HCT116 (cell line): ENCODE measurements at regions not wholly inside any gene's neighbourhood (a gene's known extent, or its start where the extent isn't known, plus 50 kb on each side); places are given as distances from the start of the nearest gene placed in this dataset.

ENCODE experiments used
- ATAC-seq: fragments of 200-7000 bp; cut with Tn5 transposase; 2 replicates; pipeline ENCODE4 v1.9.1; 2020; ENCODE audit warnings: mild to moderate bottlenecking, moderate library complexity
- BruUV-seq: library from RNA; stranded (reverse); fragments of 400-500 nt; replicated peaks from 2 replicates; lab custom pipeline; 2021; lab: Mats Ljungman, UMichigan
- CTCF ChIA-PET: fragments of 300-600 bp; sonication (Branson Sonifier 250); formaldehyde crosslinking; loops from one replicate; lab custom pipeline; 2021; ENCODE audit warnings: antibody characterized with exemption; lab: Charles Lee
- POLR2A ChIA-PET: fragments of 300-600, 350-600 bp; sonication (Branson Sonifier 250); formaldehyde crosslinking; loops from one replicate; lab custom pipeline; 2021; ENCODE audit warnings: antibody characterized with exemption; lab: Charles Lee
- RAD21 ChIA-PET, 2 experiments: fragments of 300-600 bp; sonication (Branson Sonifier 250); formaldehyde crosslinking; loops; one replicate each; lab custom pipeline; 2023; ENCODE audit warnings: low total read pairs in 2 of 2; ENCODE audit not compliant: uncharacterized antibody in 2 of 2, unreplicated experiment in 2 of 2, low non-redundant PET in 1 of 2; lab: Charles Lee
- DNase-seq: peaks from one replicate; pipeline ENCODE4 v3.0.0-alpha.2; 2010; ENCODE audit warnings: low read depth, low spot score
- H2AFZ ChIP-seq: fragments of 200-600 bp; shearing (Covaris generic), sonication (generic); 2 replicates; pipeline ENCODE4 v1.6.1; 2017; ENCODE audit warnings: low read depth, mixed run types, mixed read lengths, antibody characterized with exemption, low read length; ENCODE audit not compliant: poor library complexity, severe bottlenecking
- H3K27ac ChIP-seq: 2 replicates; pipeline ENCODE4 v1.5.1; 2012; ENCODE audit warnings: low read depth, low read length
- H3K27me3 ChIP-seq: fragments of 200-600 bp; sonication (generic); 2 replicates; pipeline ENCODE4 v1.6.1; 2016; ENCODE audit warnings: mixed run types, low read length, mixed read lengths; ENCODE audit not compliant: insufficient read depth
- H3K36me3 ChIP-seq, 2 experiments: fragments of 200-500 bp in 1 of 2; fragments of 200-600 bp in 1 of 2; sonication (Bioruptor generic) in 1 of 2; sonication (generic) in 1 of 2; 2 replicates each; pipeline versions ENCODE4 v1.5.1 to v1.6.1; 2014 to 2016; ENCODE audit warnings: low read length in 2 of 2, inconsistent platforms in 1 of 2, mixed read lengths in 1 of 2, mixed run types in 1 of 2; ENCODE audit not compliant: insufficient read depth in 2 of 2, control insufficient read depth in 1 of 2
- H3K4me1 ChIP-seq, 2 experiments: fragments of 200-600 bp in 1 of 2; sonication (generic) in 1 of 2; 2 replicates each; pipeline versions ENCODE4 v1.5.1 to v1.6.1; 2012 to 2017; ENCODE audit warnings: low read length in 2 of 2, inconsistent platforms in 1 of 2, mild to moderate bottlenecking in 1 of 2, mixed read lengths in 1 of 2, mixed run types in 1 of 2, moderate library complexity in 1 of 2; ENCODE audit not compliant: insufficient read depth in 2 of 2, control insufficient read depth in 1 of 2
- H3K4me2 ChIP-seq: fragments of 200-600 bp; sonication (generic); 2 replicates; pipeline ENCODE4 v1.6.1; 2017; ENCODE audit warnings: mixed run types, low read length, mixed read lengths
- H3K4me3 ChIP-seq, 2 experiments: fragments of 200-600 bp in 1 of 2; sonication (generic) in 1 of 2; replicated peaks in 1 of 2; 2 replicates each; pipeline ENCODE4 v1.5.1; 2011 to 2016; ENCODE audit warnings: low read length in 2 of 2, control low read depth in 1 of 2, low read depth in 1 of 2, mild to moderate bottlenecking in 1 of 2, mixed read lengths in 1 of 2, mixed run types in 1 of 2
- H3K79me2 ChIP-seq: fragments of 200-600 bp; sonication (generic); 2 replicates; pipeline ENCODE4 v1.6.1; 2017; ENCODE audit warnings: mild to moderate bottlenecking, mixed run types, low read length, moderate library complexity, mixed read lengths; ENCODE audit not compliant: insufficient read depth
- H3K9ac ChIP-seq: fragments of 200-600 bp; sonication (generic); 2 replicates; pipeline ENCODE4 v1.6.1; 2016; ENCODE audit warnings: low read length, mixed read lengths
- H3K9me2 ChIP-seq: fragments of 200-600 bp; sonication (generic), shearing (Covaris generic); 2 replicates; pipeline ENCODE4 v1.6.1; 2017; ENCODE audit warnings: mixed run types, mild to moderate bottlenecking, moderate library complexity; ENCODE audit not compliant: insufficient read depth
- H3K9me3 ChIP-seq, 2 experiments: fragments of 200-500 bp in 1 of 2; fragments of 200-600 bp in 1 of 2; sonication (Bioruptor generic) in 1 of 2; sonication (generic) in 1 of 2; 2 replicates each; pipeline ENCODE4 v1.6.1; 2014 to 2017; ENCODE audit warnings: low read length in 2 of 2, mixed read lengths in 2 of 2, inconsistent platforms in 1 of 2, low read depth in 1 of 2, mild to moderate bottlenecking in 1 of 2, mixed run types in 1 of 2, moderate library complexity in 1 of 2; ENCODE audit not compliant: control insufficient read depth in 1 of 2, insufficient read depth in 1 of 2
- H4K20me1 ChIP-seq: fragments of 200-600 bp; sonication (generic), shearing (Covaris generic); 2 replicates; pipeline ENCODE4 v1.6.1; 2017; ENCODE audit warnings: mixed run types, mild to moderate bottlenecking, moderate library complexity; ENCODE audit not compliant: insufficient read depth
- CTCF ChIP-seq, 3 experiments: fragments of 200-600 bp in 1 of 3; sonication (generic) in 1 of 3; IDR thresholded peaks in 2 of 3; conservative IDR thresholded peaks in 1 of 3; 2 replicates each; pipeline ENCODE4 v1.5.1; 2012 to 2017; ENCODE audit warnings: low read depth in 2 of 3, low read length in 2 of 3, antibody characterized with exemption in 1 of 3, borderline replicate concordance in 1 of 3, control low read depth in 1 of 3, mild to moderate bottlenecking in 1 of 3, mixed read lengths in 1 of 3, mixed run types in 1 of 3, moderate library complexity in 1 of 3; ENCODE audit not compliant: insufficient read depth in 1 of 3
- ELF1 ChIP-seq: IDR thresholded peaks from 2 replicates; pipeline ENCODE4 v1.6.1; 2012; ENCODE audit warnings: low read depth, borderline replicate concordance
- JUND ChIP-seq: IDR thresholded peaks from 2 replicates; pipeline ENCODE4 v1.6.1; 2012
- POLR2AphosphoS5 ChIP-seq: IDR thresholded peaks from 2 replicates; pipeline ENCODE4 v1.6.1; 2011; ENCODE audit warnings: mild to moderate bottlenecking, low read depth, low read length, moderate library complexity
- REST ChIP-seq: IDR thresholded peaks from 2 replicates; pipeline ENCODE4 v1.6.1; 2012; ENCODE audit warnings: low read depth
- ZBTB33 ChIP-seq: IDR thresholded peaks from 2 replicates; pipeline ENCODE4 v1.6.1; 2011; ENCODE audit warnings: mild to moderate bottlenecking, low read length, moderate library complexity; ENCODE audit not compliant: insufficient replicate concordance; ENCODE audit errors: extremely low read depth
- ZNF274 ChIP-seq: fragments of 200-500 bp; sonication (Bioruptor generic); IDR thresholded peaks from 2 replicates; pipeline ENCODE4 v1.6.1; 2014; ENCODE audit warnings: mild to moderate bottlenecking, low read depth, low read length, inconsistent platforms
- intact Hi-C: fragments of 100-400 bp; cut with micrococcal nuclease; formaldehyde crosslinking; loops from 2 replicates; pipeline ENCODE4 v1.10.0; 2022

GRCh38 chr6:130515306-130515705 lies 149.5 kb downstream of the TMEM200A start:
- no peak for ATAC-seq

More at GRCh38 chr6:130515306-130515705, 149.5 kb downstream of the TMEM200A start:
- Histone ChIP-seq H3K9ac (no peak overlapping the region), H3K4me3 (no peak overlapping the region), H4K20me1 (no peaks in the 10 kb centered on the region), H2AFZ (peak overlapping the region; percentile 3), H3K79me2 (no peaks in the 10 kb centered on the region), H3K9me2 (no peaks in the 10 kb centered on the region), H3K9me3 (no peaks in the 10 kb centered on the region), H3K36me3 (0 out of 4 replicates have a peak, but pooled peaks cover 0 to 4% of the 10 kb centered on the region in 2 experiments), H3K4me1 (peaks cover 3 to 29% of the 10 kb centered on the region in 2 experiments; a peak in 3 of 4 replicates), H3K4me2 (no peak overlapping the region)
- ChIA-PET RAD21 (no interaction called here), CTCF (no interaction called here), POLR2A (no interaction called here)
- BruUV-seq, result no TSS peak
- no peak for DNase-seq
- TF ChIP-seq ZNF274 (no peak), ZBTB33 (no peak), ELF1 (no peak), POLR2AphosphoS5 (no peak), REST (no peak), CTCF (IDR thresholded peaks at IDR 0.05 in 2 of 3, conservative IDR thresholded peaks at IDR 0.05 in 1 of 3; ENCODE audit: borderline replicate concordance in 1 of 3, insufficient read depth in 1 of 3, low read depth in 2 of 3, low read length in 2 of 3) (no peak), JUND (no peak)
- TF ChIP-seq, all 23 proteins: peak for 0
- intact Hi-C loops, result no loop called here
- Histone ChIP-seq H3K27ac (no peak overlapping the region), H3K27me3 (no peaks in the 10 kb centered on the region)
